GM12865 (cell line): ENCODE measurements at regions not wholly inside any gene's neighbourhood (a gene's known extent, or its start where the extent isn't known, plus 50 kb on each side); places are given as distances from the start of the nearest gene placed in this dataset.

Experiments used
- DNase-seq: peaks from one replicate; pipeline ENCODE4 v3.0.0; 2010; ENCODE audit warnings: low read depth
- H3K4me3 ChIP-seq: 2 replicates; pipeline ENCODE4 v1.5.1; 2011; ENCODE audit warnings: mild to moderate bottlenecking, low read depth, low read length, control low read depth
- CTCF ChIP-seq: IDR thresholded peaks from 2 replicates; pipeline ENCODE4 v1.5.1; 2011; ENCODE audit warnings: low read length, control low read depth, low read depth, inconsistent platforms; ENCODE audit not compliant: insufficient read depth; ENCODE audit errors: missing control alignments

- TF ChIP-seq CTCF = no peak
Observed at GRCh38 chr1:113247355-113247754, 143.0 kb upstream of the MAGI3 start.

GRCh38 chr1:113247782-113248181 is 142.5 kb upstream of the MAGI3 start:
- DNase-seq = no peak
- H3K4me3 ChIP-seq = no peak overlapping the region
- TF ChIP-seq CTCF = no peak

More at GRCh38 chr1:113247355-113247754, 143.0 kb upstream of the MAGI3 start:
- no peak for DNase-seq
- no peak overlapping the region for H3K4me3 ChIP-seq

- TF ChIP-seq CTCF = no peak
- H3K4me3 ChIP-seq = no peak overlapping the region
- no peak for DNase-seq
Observed at GRCh38 chr1:113248494-113248893, 141.8 kb upstream of the MAGI3 start.

GRCh38 chr1:113250161-113250560 is 140.2 kb upstream of the MAGI3 start:
- no peak for TF ChIP-seq CTCF
- DNase-seq = no peak
- no peak overlapping the region for H3K4me3 ChIP-seq

- no peak for DNase-seq
- TF ChIP-seq CTCF = no peak
- no peak overlapping the region for H3K4me3 ChIP-seq
Observed at GRCh38 chr1:113252166-113252565, 138.1 kb upstream of the MAGI3 start.

- no peak for TF ChIP-seq CTCF
- H3K4me3 ChIP-seq = no peak overlapping the region
- DNase-seq = no peak
Observed at GRCh38 chr1:113253187-113253586, 137.1 kb upstream of the MAGI3 start.

- no peak for TF ChIP-seq CTCF
- no peak for DNase-seq
- no peak overlapping the region for H3K4me3 ChIP-seq
Observed at GRCh38 chr1:113253590-113253989, 136.7 kb upstream of the MAGI3 start.
